Thymus (tissue), 11 donors: ENCODE measurements at regions not wholly inside any gene's neighbourhood (a gene's known extent, or its start where the extent isn't known, plus 50 kb on each side); places are given as distances from the start of the nearest gene placed in this dataset.

Source experiments
- DNase-seq, 9 donors: peaks; one replicate each; pipeline ENCODE4 v3.0.0-alpha.2; 2013; ENCODE audit warnings: low spot score in 9 of 9, low read depth in 6 of 9, missing footprints in 1 of 9
- H3K27ac ChIP-seq, 2 donors: one replicate each; pipeline ENCODE4 v1.5.1; 2013; ENCODE audit warnings: control low read depth in 1 of 2, low read depth in 1 of 2, low read length in 1 of 2, mild to moderate bottlenecking in 1 of 2, moderate library complexity in 1 of 2
- H3K27me3 ChIP-seq, 2 donors: one replicate each; pipeline ENCODE4 v1.5.1; 2013; ENCODE audit warnings: low read length in 1 of 2; ENCODE audit not compliant: control insufficient read depth in 2 of 2, insufficient read depth in 1 of 2
- H3K36me3 ChIP-seq, 2 donors: one replicate each; pipeline ENCODE4 v1.5.1; 2013; ENCODE audit warnings: low read length in 1 of 2, mild to moderate bottlenecking in 1 of 2, moderate library complexity in 1 of 2; ENCODE audit not compliant: control insufficient read depth in 2 of 2, insufficient read depth in 2 of 2
- H3K4me1 ChIP-seq, 2 donors: one replicate each; pipeline ENCODE4 v1.5.1; 2013; ENCODE audit warnings: low read length in 2 of 2; ENCODE audit not compliant: control insufficient read depth in 2 of 2, insufficient read depth in 2 of 2
- H3K4me3 ChIP-seq, 2 donors: one replicate each; pipeline ENCODE4 v1.5.1; 2013; ENCODE audit warnings: low read length in 2 of 2, control low read depth in 1 of 2, mild to moderate bottlenecking in 1 of 2
- H3K9me3 ChIP-seq, 2 donors: one replicate each; pipeline ENCODE4 v1.5.1; 2013; ENCODE audit warnings: low read length in 1 of 2, mild to moderate bottlenecking in 1 of 2; ENCODE audit not compliant: control insufficient read depth in 2 of 2, insufficient read depth in 1 of 2
- WGBS: extraction: QIAGEN DNeasy Blood & Tissue Kit; methylation state at CpG from one replicate; pipeline ENCODE4 v1.1.7; 2013; 5-methylcytosine and 5-hydroxymethylcytosine counted together
- donor health status: healthy.

DNA sequence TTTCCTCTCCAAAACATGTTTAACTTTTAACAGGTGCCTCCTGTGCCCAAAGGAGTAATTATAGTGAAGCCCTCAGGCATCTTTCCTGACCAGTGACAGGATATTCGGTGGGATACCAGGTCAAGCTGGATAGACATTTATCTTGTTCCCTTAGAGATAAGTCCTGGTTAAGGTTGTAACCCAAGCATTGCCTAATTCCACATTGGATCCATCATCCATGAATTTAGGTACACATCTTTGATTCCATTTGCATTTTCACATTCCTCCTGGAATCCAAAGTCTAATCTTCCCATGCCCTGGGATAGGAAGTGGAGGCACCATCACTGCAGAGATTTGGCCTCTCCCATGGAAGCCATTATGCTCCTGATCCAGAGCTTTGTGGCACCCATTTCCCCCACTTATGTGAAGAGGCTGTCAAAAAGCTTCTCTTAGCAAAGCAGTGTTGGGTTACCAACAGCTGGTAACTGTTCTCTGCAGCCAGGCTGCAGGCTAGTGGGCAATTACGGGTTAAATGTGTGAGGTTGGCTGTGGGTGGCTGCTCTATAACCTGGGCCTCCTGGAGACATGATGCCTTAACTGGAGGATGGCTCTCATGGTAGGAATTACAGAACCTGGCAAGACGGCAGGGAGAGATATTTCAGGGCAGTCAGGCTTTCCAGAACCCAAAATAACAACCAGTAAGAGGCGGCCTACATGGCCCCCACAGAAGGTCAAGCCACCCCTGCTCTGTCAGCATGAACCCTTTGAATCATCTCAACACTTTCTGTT is 96.9 kb upstream of the VGLL2 start:
- 89% methylated on average over 4 of the region's 4 CpGs for WGBS
- no peaks in the 10 kb centered on the region for H3K27me3 ChIP-seq
- H3K9me3 ChIP-seq = no peaks in the 10 kb centered on the region
- H3K27ac ChIP-seq = no peak overlapping the region
- H3K4me3 ChIP-seq = no peak overlapping the region
- no peaks in the 10 kb centered on the region for H3K36me3 ChIP-seq
- H3K4me1 ChIP-seq = no peaks in the 10 kb centered on the region
- DNase-seq = no peak

GRCh38 chr6:117169064-117169665 is 96.2 kb upstream of the VGLL2 start:
- 95% methylated on average over 5 of the region's 5 CpGs for WGBS

GRCh38 chr6:117169781-117170281 is 95.5 kb upstream of the VGLL2 start:
- WGBS = 83% methylated on average over 1 of the region's 1 CpG
- no peaks in the 10 kb centered on the region for H3K27me3 ChIP-seq
- H3K4me1 ChIP-seq = no peaks in the 10 kb centered on the region
- H3K9me3 ChIP-seq = no peaks in the 10 kb centered on the region
- no peaks in the 10 kb centered on the region for H3K36me3 ChIP-seq
- DNase-seq = no peak
- H3K27ac ChIP-seq = no peak overlapping the region
- H3K4me3 ChIP-seq = no peak overlapping the region

More at GRCh38 chr6:117169064-117169665, 96.2 kb upstream of the VGLL2 start:
- H3K4me1 ChIP-seq = no peaks in the 10 kb centered on the region
- H3K27me3 ChIP-seq = no peaks in the 10 kb centered on the region
- H3K4me3 ChIP-seq = no peak overlapping the region
- H3K27ac ChIP-seq = no peak overlapping the region
- DNase-seq = no peak
- H3K9me3 ChIP-seq = no peaks in the 10 kb centered on the region
- no peaks in the 10 kb centered on the region for H3K36me3 ChIP-seq

- Histone ChIP-seq H3K4me1 (no peaks in the 10 kb centered on the region), H3K4me3 (no peak overlapping the region), H3K27me3 (no peaks in the 10 kb centered on the region), H3K36me3 (no peaks in the 10 kb centered on the region), H3K27ac (no peak overlapping the region), H3K9me3 (peaks cover 0 to 5% of the 10 kb centered on the region in 2 donors)
- DNase-seq = no peak
These were observed 90.5 kb upstream of the VGLL2 start for GRCh38 chr6:117174835-117175360.

DNA sequence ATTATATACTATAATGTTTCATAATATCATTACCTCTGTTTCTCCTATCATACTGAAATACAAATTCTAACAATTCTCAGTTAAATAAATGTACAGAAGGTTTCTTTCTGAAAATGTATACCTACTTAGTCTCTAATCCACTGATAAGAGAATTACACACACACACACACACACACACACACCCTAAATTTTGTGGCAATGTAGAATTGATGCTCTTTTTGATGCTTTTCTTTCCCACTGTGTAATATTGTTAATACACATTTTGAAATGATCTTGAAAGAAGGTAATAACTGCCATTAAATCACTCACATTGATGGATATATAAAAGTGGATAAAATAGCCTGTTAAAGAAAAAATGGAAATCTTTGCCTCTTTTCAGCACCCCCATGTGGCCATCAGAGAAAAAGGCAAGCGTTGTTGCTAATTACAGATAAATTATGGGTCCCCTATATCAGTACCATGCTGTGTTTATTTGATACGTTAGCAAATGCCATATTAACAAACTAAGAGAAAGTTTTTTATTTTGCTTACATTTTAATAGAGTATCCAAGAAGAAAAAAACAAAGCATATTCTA is 76.6 kb upstream of the VGLL2 start:
- no peaks in the 10 kb centered on the region for H3K36me3 ChIP-seq
- H3K9me3 ChIP-seq = no peaks in the 10 kb centered on the region
- H3K27me3 ChIP-seq = no peaks in the 10 kb centered on the region
- WGBS = 17% methylated on average over 2 of the region's 2 CpGs
- no peak for DNase-seq
- no peak overlapping the region for H3K27ac ChIP-seq
- H3K4me1 ChIP-seq = no peaks in the 10 kb centered on the region
- H3K4me3 ChIP-seq = no peak overlapping the region

DNA sequence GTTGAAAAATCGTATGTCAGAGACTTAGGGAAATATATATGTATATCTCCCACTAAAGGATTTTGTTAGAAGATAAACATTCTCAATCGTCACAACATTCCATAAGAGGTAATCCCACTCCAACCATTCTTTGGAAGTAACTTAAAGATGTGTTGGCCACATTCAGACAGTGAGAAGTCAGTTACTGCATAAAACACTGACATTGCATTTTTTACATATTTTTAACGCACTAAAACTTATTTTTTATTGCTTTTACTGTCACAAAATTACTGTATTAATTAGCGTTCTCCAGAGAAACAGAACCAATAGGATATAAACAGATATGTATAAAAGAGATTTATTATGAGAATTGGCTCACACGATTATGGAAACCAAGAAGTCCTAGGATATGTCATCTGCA is 74.3 kb upstream of the VGLL2 start:
- no peaks in the 10 kb centered on the region for H3K4me1 ChIP-seq
- 91% methylated on average over 5 of the region's 5 CpGs for WGBS
- no peak for DNase-seq
- no peaks in the 10 kb centered on the region for H3K27me3 ChIP-seq
- H3K36me3 ChIP-seq = no peaks in the 10 kb centered on the region
- H3K9me3 ChIP-seq = no peaks in the 10 kb centered on the region
- no peak overlapping the region for H3K4me3 ChIP-seq
- H3K27ac ChIP-seq = no peak overlapping the region

GRCh38 chr6:117191448-117191847 is 73.9 kb upstream of the VGLL2 start:
- Histone ChIP-seq H3K4me1 (no peaks in the 10 kb centered on the region), H3K4me3 (no peak overlapping the region), H3K9me3 (no peaks in the 10 kb centered on the region), H3K36me3 (no peaks in the 10 kb centered on the region), H3K27me3 (no peaks in the 10 kb centered on the region), H3K27ac (no peak overlapping the region)
- no peak for DNase-seq
- 95% methylated on average over 1 of the region's 1 CpG for WGBS

GRCh38 chr6:117194271-117194670 is 71.1 kb upstream of the VGLL2 start:
- no peaks in the 10 kb centered on the region for H3K27me3 ChIP-seq
- H3K27ac ChIP-seq = no peak overlapping the region
- DNase-seq = no peak
- H3K4me3 ChIP-seq = no peak overlapping the region
- WGBS = 85% methylated on average over 2 of the region's 2 CpGs
- no peaks in the 10 kb centered on the region for H3K9me3 ChIP-seq
- H3K4me1 ChIP-seq = no peaks in the 10 kb centered on the region
- no peaks in the 10 kb centered on the region for H3K36me3 ChIP-seq

GRCh38 chr6:117194978-117195377 is 70.4 kb upstream of the VGLL2 start:
- 84% methylated on average over 4 of the region's 4 CpGs for WGBS
- H3K27ac ChIP-seq = no peak overlapping the region
- no peaks in the 10 kb centered on the region for H3K9me3 ChIP-seq
- H3K4me1 ChIP-seq = no peaks in the 10 kb centered on the region
- no peaks in the 10 kb centered on the region for H3K27me3 ChIP-seq
- DNase-seq = no peak
- H3K4me3 ChIP-seq = no peak overlapping the region
- H3K36me3 ChIP-seq = no peaks in the 10 kb centered on the region
